CD4-positive, alpha-beta T cell treated with Interleukin-17A for 4 hours (primary cell): ENCODE measurements at regions not wholly inside any gene's neighbourhood (a gene's known extent, or its start where the extent isn't known, plus 50 kb on each side); places are given as distances from the start of the nearest gene placed in this dataset.
"Not testable (repeated sequence)": the region's sequence is repeated elsewhere in the genome, so short reads cannot be mapped to it uniquely, and the experiment has no call there.

Source experiments
- DNase-seq: peaks from one replicate; pipeline ENCODE4 v3.0.0-alpha.2; 2020; ENCODE audit warnings: mixed read lengths

GRCh38 chr21:15932726-15933125, 202.9 kb downstream of the USP25 start:
- DNase-seq: no peak

- no peak for DNase-seq
Measured at GRCh38 chr21:15935530-15935929, 205.7 kb downstream of the USP25 start.

- no peak for DNase-seq
Measured at GRCh38 chr21:15943009-15943666, 213.4 kb downstream of the USP25 start.

GRCh38 chr21:15947677-15948076, 217.9 kb downstream of the USP25 start:
- DNase-seq: no peak

GRCh38 chr21:15953551-15954116, 223.9 kb downstream of the USP25 start:
- no peak for DNase-seq

GRCh38 chr21:15964236-15964855, 234.6 kb downstream of the USP25 start:
- no peak for DNase-seq

- no peak for DNase-seq
Measured at GRCh38 chr21:15966231-15966630, 236.4 kb downstream of the USP25 start.

GRCh38 chr21:15966651-15967050, 236.9 kb downstream of the USP25 start:
- no peak for DNase-seq

- DNase-seq: no peak
Measured at GRCh38 chr21:15967661-15968060, 237.9 kb downstream of the USP25 start.

GRCh38 chr21:15968776-15969310, 239.1 kb downstream of the USP25 start:
- no peak for DNase-seq

- no peak for DNase-seq
Measured at GRCh38 chr21:15976807-15977206, 247.0 kb downstream of the USP25 start.

- no peak for DNase-seq
Measured at GRCh38 chr21:15978215-15978738, 248.5 kb downstream of the USP25 start.

GRCh38 chr21:15979493-15979892, 249.7 kb downstream of the USP25 start:
- not testable (repeated sequence) for DNase-seq

GRCh38 chr21:15986277-15986676, 256.5 kb downstream of the USP25 start:
- DNase-seq: no peak

GRCh38 chr21:15992171-15992570, 262.4 kb downstream of the USP25 start:
- no peak for DNase-seq

GRCh38 chr21:15993951-15994350, 264.2 kb downstream of the USP25 start:
- DNase-seq: no peak

- no peak for DNase-seq
Measured at GRCh38 chr21:15999741-16000140, 270.0 kb downstream of the USP25 start.

- DNase-seq: no peak
Measured at GRCh38 chr21:16002874-16003466, 273.2 kb downstream of the USP25 start.

- no peak for DNase-seq
Measured at GRCh38 chr21:16004086-16004485, 274.3 kb downstream of the USP25 start.

GRCh38 chr21:16004523-16004922, 274.7 kb downstream of the USP25 start:
- DNase-seq: no peak

GRCh38 chr21:16005996-16006395, 276.2 kb downstream of the USP25 start:
- DNase-seq: no peak

- no peak for DNase-seq
Measured at GRCh38 chr21:16007943-16008342, 278.2 kb downstream of the USP25 start.

- DNase-seq: no peak
Measured at GRCh38 chr21:16011719-16012118, 281.9 kb downstream of the USP25 start.

- no peak for DNase-seq
Measured at GRCh38 chr21:16013570-16013969, 283.8 kb downstream of the USP25 start.
